Amniotic epithelial cell (primary cell): ENCODE measurements at regions not wholly inside any gene's neighbourhood (a gene's known extent, or its start where the extent isn't known, plus 50 kb on each side); places are given as distances from the start of the nearest gene placed in this dataset.
"Not testable (repeated sequence)": the region's sequence is repeated elsewhere in the genome, so short reads cannot be mapped to it uniquely, and the experiment has no call there.

Experiments used
- DNase-seq: peaks from one replicate; pipeline ENCODE4 v3.0.0-alpha.2; 2010; ENCODE audit warnings: low read depth

DNA sequence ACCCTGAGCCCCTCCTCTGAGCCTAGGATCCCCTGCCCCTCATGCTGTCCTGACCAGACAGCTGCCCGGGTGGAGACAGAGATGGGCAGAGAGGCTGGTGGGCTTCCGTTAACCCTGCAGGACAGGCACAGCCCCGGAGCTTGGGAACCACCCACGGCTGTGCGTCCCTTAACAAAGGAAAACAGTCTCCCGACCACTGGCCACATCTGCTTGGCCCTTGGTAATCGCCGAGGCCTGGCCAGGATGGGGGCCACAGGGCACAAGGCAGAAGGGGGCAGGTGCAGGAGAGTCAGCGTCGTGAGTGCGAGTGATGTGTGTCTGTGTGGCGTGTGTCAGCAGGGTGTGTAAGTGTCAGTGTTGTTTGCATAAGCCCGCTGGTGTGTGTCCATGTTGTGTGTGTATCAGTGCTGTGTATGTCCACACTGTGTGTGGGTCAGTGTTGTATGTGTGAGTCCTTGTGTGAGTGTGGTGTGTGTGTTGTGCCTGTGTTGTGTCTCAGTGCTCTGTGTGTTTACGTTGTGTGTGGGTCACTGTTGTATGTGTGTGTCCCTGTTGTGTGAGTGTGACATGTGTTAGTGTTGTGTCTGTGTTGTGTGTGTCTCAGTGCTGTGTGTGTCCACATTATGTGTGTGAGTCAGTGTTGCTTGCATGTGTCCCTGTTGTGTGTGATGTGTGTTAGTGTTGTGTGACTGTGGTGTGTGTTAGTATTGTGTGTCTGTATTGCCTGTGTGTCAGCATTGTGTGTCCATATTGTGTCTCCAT lies 369.5 kb downstream of the BRD1 start:
- DNase-seq: no peak

- DNase-seq: no peak
Observed at GRCh38 chr22:49457146-49457545, 370.5 kb downstream of the BRD1 start.

DNA sequence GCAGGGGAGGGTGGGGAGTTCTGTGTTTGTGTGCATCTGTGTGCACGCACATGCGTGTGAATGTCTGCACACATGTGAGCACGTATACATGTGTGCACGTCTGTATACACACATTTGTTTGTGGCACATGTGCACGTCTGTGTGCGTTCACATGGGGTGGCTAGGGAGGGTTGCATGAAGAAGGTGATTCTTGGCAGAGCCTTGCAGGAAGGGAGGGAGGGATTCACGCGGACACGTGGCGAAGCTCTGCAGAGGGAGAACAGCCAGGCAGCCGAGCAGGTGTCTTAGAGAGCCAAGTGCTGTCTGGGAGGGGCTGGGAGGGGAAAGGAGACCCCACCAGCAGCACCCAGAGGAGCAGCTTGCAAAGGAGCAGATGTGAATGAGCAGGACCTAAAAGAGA lies 372.1 kb downstream of the BRD1 start:
- DNase-seq: no peak

DNA sequence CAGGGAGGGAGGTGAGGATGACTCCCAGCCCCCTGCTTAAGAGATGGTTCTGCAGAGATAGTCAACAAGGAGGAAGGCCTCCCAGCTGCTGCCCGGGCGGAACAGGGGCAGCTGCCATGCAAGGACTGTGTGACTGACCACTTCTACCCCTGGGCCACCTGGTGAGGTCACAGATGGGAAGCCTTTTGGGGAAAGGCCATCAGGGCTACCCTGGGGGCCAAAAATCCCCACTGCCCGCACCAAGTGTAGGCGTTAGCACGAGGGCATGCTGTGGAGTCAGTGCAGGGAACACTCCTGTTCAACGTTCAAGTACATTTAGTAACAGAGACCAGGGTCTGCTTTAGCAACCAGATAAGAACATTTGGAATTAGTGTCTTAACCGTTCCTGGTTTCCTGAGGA lies 372.9 kb downstream of the BRD1 start:
- no peak for DNase-seq

GRCh38 chr22:49453771-49454170 lies 373.9 kb downstream of the BRD1 start:
- DNase-seq: no peak

- DNase-seq: not testable (repeated sequence)
Observed at GRCh38 chr22:49453019-49453418, 374.7 kb downstream of the BRD1 start.

GRCh38 chr22:49452362-49452946 lies 375.2 kb downstream of the BRD1 start:
- no peak for DNase-seq

- DNase-seq: no peak
Observed at GRCh38 chr22:49451070-49451840, 376.4 kb downstream of the BRD1 start.

DNA sequence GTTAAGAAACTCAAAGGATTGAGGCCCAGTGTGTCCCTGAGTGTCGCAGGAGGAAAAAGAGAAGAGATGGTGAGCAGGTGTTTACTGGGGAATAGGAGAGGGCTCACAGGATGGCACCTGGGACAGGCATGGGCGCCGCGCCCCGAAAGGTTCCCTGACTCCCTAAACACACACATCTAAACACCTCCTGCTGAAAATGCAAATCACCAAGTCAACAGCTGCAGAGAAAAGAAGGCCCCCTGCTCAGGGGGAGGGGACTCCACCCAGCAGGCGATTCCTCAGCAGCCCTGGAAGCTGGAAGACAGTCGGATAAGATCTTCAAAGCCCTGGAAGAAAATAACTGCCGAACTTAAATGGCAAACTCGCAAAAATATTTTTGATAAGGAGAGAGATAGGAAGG lies 377.2 kb downstream of the BRD1 start:
- DNase-seq: no peak

DNA sequence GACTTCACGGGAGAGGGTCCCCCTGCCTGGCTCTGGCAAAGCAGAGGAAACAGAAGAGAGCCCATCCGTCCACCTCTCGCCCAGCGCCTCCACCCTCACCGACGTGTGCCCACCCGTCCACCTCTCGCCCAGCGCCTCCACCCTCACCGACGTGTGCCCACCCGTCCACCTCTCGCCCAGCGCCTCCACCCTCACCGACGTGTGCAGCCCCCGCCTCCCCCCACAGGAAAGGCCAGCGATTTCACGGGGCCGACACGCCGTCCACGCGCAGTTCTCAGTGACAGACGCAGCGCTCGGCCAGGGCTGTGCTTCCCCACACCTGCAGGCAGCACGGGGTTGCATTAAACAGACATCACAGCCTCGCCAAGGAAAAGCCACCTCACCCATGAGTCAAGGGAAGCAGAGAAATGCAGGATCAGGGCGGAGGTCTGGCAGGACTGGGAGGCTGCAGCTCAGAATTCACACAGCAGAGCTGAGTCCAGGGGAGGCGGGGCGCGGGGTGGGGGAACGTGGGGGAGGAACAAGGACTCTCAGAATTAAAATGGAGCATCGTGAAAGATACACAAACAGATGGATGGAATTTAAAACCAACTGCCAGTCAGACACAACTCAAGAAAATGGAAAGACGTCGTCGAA lies 377.7 kb downstream of the BRD1 start:
- DNase-seq: no peak

DNA sequence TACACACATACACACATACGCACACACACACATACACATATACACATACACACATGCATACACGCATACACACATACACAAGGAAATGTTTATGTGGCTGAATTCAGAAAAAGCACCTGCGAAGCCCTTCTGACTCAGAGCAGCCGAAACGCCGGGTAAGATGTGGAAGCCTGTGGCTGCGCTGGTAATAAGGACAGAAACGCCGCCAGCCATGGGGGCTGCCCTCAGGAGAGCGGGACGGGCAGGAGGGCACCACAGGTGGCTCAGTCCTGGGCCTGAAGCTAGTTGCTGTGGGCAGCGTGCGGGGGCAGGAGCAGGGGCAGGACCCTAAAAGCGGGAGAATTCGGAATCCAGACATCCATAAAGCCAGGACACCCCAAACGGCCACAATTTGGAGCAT lies 378.3 kb downstream of the BRD1 start:
- no peak for DNase-seq

GRCh38 chr22:49448526-49448925 lies 379.1 kb downstream of the BRD1 start:
- no peak for DNase-seq

DNA sequence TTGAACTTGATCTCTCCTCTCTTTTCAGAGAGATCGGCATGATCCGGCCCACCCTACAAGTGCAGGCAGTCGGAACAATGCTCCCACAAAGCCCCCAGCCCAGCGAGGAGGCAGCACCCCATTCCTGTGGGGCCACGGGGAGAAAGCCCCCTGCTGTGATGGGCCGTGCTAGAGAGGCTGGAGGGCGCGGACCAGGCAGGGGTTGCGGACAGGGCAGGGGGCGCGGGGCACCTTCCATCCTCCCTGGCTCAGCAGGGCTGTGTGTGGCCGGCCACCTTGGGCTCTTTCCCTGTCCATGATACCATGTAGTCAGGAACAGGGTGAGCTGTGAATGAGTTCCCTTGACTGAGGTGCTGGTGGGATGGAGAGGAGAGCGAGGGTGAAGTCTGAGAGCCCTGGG lies 379.8 kb downstream of the BRD1 start:
- no peak for DNase-seq

- DNase-seq: no peak
Observed at GRCh38 chr22:49446759-49447710, 380.6 kb downstream of the BRD1 start.

DNA sequence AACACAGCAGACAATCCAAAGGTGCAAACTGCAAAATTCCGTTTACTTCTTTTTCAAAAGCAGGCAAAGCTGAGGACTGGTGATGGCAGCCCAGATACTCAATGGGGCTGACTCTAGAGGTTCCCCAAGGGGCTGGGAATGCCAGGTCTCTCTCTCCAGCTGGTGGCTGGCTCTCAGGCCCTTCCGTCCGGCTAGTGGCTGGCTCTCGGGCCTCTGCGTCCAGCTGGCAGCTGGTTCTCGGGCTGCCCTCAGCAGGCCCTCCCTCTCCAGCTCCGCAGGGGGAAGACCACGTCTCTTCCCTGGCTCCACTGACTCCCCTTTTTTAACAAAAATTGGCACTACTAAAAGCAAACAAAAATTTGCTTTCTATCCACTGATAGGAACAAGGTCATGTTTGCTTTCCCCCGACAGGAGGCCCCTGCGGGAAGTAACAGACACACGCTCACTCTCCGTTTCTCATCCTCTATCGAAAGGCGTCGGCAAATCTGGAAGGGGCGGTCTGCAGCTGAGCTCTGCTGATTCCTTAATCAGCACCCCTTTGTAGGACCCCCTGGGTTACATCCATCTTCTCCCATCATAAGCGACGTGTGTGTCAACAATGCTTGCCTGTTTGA lies 381.4 kb downstream of the BRD1 start:
- no peak for DNase-seq

DNA sequence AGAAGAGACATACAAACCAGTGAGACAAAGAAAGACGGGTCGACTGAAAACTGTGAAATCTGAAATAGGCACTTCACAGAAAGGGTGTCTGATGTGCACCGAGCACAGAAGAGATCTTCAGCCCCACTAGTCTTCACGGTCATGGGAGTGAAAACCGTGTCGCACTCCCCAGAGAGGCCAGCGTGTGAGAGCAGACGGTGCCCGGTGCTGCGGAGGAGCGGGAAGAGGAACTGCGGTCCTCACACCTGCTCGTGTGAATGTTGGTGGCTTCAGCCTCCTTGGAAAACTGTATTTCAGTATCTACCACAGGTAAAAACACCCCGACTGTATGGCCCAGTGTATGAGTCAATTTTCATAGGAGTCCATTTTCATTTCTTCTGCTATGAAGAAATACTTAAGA lies 382.9 kb downstream of the BRD1 start:
- no peak for DNase-seq

- DNase-seq: no peak
Observed at GRCh38 chr22:49440931-49441330, 386.7 kb downstream of the BRD1 start.

- DNase-seq: no peak
Observed at GRCh38 chr22:49439373-49439772, 388.3 kb downstream of the BRD1 start.

GRCh38 chr22:49437956-49438355 lies 389.7 kb downstream of the BRD1 start:
- no peak for DNase-seq

DNA sequence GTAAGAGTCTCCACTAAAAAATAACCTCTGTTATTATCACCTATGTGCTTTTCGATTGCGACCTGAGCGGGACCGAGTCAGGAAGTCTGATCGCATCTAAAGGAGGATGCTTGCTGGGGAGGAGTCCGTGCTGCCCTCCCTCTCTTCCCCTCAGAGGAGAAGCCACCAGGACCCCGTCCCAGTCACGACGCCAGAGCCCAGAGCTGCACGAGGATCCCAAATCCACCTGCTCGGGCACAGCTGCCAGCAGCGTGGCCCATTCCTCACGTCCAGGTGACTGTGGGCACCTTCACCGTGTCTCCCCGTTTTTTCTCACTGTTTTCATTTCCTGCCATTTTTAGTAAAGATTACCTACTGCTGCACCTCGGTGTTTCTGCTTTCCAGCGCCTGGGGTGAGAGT lies 390.3 kb downstream of the BRD1 start:
- DNase-seq: no peak

DNA sequence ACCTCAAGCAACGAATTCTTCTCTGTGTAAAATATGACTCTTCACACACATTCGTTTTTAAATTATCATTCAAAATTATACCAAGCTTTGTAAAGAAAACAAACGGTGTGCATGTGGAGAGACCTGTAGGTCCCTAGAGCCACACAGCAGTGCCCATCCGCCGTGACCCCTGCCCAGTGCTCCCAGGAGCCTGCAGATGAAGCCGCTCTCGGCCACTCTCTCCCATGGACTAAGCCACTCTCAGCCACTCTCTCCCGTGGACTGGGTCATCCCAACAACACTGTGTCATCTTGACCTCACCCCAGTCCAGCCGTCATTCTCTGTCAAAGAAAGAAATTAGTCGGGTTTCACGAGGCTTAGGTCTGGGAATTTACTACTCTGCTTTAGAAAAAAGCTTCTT lies 391.6 kb downstream of the BRD1 start:
- no peak for DNase-seq
